SKM-1 (cell line): ENCODE measurements at regions not wholly inside any gene's neighbourhood (a gene's known extent, or its start where the extent isn't known, plus 50 kb on each side); places are given as distances from the start of the nearest gene placed in this dataset.

ENCODE experiments used
- DNase-seq: peaks from one replicate; lab custom pipeline; 2025; ENCODE audit not compliant: unreplicated experiment; lab: John Stamatoyannopoulos, UW

DNA sequence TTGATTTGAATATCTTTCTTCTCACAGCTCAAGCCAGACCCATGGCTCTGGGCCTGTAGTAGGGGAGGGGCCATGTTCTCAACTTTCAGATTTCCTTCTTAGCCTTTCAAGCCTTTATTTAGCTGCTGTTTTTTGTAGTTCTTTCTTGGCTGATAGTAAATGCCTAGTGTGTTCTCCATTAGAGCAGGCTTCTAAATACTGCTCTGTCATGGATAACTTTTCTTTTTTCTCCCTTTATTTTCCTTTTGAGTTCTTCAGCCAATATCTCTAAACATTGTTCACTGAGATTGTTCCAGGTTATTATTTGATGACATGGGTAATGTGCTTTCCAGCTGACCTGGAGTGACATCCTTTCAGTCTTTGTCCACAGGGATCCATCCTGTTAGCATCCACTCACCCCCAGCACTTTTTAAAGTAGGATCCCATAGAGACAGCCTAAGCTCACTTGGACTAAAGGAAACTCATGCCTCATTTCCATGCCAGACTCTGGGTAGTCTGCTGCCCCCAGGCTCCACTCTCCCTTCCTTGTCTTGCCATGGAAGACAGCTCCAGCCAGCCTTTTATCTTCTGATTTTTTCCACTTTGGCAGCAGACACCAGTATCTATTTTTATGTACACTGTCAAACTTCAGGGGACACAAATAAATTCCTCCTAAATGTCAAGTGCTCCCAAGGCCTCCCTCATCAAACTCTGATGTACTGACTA, 645.6 kb downstream of the RNF144B start:
- no peak for DNase-seq

DNA sequence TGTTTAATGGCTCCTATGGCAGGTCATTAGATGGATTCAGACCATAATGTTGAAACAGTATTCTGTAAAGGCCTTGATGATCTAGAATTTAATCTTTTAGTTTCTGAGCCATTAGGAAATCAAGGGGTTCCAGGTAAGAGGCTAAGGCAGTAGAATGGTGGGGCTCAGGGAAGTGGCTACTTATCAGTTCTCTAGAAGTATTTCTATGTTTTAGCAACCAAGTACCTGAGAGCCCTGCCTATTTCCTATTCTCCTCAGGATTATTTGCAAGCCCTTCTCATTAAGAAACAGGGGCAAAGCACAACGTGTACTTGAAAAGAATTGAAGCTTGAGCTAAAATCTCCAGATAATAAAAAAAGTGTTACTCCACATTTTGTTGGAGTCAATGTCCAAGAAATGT, 646.5 kb downstream of the RNF144B start:
- no peak for DNase-seq

DNA sequence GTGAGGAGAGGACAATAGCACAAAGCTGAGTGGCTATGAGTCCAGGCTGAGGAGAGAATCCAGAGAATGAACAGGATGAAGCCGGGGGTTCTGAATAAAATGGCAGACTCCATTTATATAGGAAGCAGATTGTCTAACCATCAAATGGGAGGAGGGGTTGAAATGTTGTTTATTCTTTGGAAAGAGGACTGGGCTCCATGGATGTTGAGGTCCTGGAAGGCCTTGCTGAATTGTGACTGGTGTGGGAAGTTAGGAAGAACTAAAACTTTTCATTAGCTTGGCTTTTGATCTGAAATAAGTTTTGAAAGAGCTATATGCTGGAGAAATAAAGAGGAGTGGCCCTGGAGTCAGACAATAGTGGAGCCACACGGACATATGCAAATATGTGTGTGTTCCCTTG, 647.8 kb downstream of the RNF144B start:
- no peak for DNase-seq

GRCh38 chr6:19035461-19036195, 648.5 kb downstream of the RNF144B start:
- DNase-seq: no peak

DNA sequence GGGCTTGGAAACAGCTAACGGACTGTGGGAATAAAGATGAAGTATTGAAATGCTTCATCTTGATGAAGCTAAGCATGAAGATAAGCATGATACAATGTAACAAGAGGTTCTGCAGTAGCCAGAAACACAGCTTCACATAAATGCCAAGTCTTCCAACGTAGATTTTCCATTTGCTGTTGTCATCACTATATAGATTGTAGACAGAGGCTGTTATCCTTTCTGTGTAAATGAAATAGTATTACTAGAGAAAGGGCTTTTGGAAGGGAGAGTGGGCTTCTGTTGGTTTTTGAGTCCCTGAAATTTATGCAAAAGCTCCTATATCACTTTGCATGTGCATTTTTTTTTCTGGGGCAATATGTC, 649.0 kb downstream of the RNF144B start:
- no peak for DNase-seq

DNA sequence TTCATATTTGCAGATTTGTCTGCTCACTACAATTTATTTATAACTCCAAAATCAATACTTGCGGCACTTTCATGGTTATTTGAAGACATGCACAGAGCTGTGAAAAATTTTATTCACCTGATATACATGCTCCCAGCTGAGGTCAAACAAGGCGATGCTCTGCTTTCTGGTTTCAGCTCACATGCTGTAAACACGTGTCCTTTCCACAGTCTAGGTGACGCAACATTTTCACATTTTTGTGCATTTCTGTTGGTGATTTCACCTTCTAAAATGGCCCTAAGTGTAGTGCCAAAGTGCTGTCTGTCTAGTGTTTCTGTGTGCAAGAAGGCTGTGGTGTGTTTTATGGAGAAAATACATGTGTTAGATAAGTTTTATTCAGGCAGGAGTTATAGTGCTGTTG, 650.5 kb downstream of the RNF144B start:
- DNase-seq: no peak

DNA sequence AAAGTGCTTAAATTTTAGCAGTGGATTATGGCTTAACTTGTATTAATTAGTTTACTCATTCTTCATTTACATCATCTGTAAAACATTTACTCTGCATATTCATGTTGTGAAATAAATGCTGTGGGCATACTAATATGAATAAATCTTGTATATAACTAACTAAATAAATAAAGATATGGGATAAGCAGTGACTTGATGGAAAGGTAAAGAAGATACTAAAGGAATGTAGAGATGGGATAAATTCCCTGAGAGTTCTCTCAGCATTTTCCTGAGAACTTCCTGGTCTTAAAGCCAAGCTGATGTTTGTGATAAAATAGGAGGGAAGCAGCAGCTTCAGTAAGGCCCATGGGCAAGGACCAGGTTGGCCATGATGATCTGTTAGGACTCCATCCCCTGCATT, 652.1 kb downstream of the RNF144B start:
- no peak for DNase-seq

- DNase-seq: no peak
These were observed 654.8 kb downstream of the RNF144B start for GRCh38 chr6:19041906-19042305.

DNA sequence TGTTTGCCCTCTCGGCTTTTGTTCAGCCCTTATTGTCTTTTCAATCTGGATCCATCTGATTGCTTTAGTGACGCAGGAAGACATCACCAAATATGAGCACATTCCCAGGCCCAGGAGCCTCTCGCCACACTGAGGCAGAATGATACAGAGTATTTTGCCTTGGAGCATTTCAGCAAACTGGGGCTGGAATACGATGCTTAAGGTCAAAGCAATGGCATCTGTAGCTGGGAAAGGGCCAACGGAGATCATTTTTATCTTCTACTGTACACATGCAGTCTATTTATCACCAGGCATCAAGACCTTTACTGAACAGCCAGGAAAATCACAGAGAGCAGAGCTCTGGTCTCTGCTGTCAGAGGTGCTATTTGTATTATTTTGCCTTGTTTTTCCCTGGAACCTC, 655.3 kb downstream of the RNF144B start:
- no peak for DNase-seq

- no peak for DNase-seq
These were observed 663.6 kb downstream of the RNF144B start for GRCh38 chr6:19050765-19051164.

DNA sequence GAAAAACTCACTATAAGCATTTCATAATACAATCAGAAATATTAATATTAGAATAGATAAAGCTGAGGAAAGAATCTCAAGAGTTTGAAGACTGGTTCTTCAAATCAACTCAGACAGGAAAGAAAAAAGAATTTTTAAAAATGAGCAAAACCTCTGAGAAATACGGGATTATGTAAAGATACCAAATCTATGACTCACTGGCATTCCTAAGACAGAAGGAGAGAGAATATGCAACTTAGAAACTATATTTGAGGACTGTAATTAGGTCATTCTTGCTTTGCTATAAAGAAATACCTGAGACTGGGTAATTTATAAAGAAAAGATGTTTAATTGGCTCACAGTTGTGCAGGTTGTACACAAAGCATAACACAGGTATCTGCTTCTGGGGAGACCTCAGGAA, 665.1 kb downstream of the RNF144B start:
- DNase-seq: no peak

- no peak for DNase-seq
These were observed 672.0 kb downstream of the RNF144B start for GRCh38 chr6:19059102-19059501.

- DNase-seq: no peak
These were observed 680.0 kb downstream of the RNF144B start for GRCh38 chr6:19067165-19067564.

DNA sequence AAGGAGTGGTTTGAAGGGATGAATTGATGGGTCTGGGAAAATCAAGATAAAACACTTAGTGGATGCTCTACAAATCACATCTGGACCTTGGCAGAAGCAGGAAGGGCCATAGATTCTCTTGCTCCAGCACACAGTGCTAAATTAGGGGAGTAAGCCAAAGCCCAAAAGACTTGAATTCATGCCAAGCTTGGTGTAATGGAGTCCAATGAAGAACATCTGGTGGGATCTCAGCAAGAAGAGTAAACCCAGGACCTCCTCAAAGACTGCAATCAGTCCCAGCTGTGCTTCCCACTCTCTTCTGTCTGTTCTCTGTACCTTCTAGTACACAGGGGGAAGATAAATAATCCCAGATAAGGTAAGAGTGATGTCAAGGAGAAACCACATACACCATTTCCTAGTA, 683.4 kb downstream of the RNF144B start:
- DNase-seq: no peak

DNA sequence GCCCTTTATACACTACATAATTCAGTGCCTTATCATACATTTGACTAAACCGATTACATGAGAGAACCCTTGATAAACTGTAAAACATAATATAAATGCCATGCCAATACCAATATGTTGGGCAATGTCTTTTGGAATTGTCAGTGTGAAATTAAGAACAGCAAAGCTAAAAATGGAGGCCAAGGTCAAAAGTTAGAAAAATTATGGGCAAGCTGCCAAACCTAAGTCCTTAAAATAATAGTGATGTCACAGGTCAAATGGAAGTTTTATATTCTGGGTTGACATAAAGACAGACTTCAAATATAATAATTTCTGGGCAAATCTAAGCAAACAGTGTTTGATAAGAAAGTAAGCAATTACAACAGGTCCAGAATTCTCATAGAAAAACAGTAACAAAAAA, 696.7 kb downstream of the RNF144B start:
- no peak for DNase-seq

GRCh38 chr6:19086480-19086879, 699.3 kb downstream of the RNF144B start:
- no peak for DNase-seq

- no peak for DNase-seq
These were observed 700.1 kb downstream of the RNF144B start for GRCh38 chr6:19087296-19087695.

DNA sequence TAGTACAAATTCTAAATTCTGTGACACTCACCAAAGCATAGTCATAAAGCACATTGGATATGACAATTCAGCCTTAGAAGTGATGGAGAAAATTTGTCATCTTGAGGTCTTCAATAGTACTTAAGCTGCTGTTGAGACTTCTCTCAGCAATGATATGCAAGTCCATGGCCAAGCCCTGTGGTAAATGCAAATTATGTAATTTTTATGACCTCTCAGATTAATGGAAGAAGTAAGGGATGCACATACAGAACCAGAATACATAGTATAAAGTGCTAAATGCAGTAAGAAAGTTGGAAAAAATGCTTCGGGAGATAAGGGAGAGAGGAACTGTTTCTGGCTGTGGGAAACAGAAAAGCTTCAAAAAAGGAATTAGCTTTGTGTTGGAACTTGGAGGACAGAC, 700.7 kb downstream of the RNF144B start:
- no peak for DNase-seq

- no peak for DNase-seq
These were observed 713.6 kb downstream of the RNF144B start for GRCh38 chr6:19100752-19101151.

DNA sequence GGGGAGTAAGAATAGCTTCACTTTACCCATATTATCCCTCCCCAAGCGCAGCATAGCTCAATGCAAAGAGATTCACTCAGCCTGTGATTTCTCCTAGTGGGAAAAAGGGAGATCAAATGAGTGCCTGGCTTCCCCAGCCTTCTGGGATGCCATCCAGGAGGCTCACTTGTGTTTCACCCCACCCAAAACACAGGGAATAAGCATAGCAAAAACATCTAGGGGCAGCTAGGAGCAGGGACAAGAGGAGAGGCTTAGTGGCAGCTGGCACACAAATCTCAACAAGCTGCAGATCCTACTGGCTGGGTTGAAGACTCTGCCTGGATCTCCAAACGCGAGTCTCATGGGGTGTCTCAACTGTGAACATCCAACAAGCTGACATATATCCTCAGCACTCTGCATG, 715.8 kb downstream of the RNF144B start:
- no peak for DNase-seq

DNA sequence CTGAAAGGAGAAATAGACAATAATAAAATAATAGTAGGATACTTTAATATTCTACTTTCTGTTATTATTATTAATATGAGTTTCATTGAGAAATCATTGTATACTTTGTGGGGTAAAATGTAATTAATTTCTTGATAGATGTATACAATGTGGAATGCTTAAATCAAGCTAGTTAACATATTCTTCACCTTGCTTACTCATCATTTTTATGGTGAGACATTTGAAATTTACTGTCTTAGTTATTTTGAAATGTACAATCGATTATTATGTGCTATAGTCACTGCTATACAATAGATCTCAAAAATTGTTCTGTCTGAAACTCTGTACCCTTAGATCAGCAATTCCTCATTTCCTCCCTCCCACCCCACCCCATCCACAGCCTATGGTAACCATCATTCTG, 720.3 kb downstream of the RNF144B start:
- DNase-seq: no peak

- DNase-seq: no peak
These were observed 715.6 kb upstream of the ID4 start for GRCh38 chr6:19121521-19121920.

GRCh38 chr6:19127081-19127480, 710.1 kb upstream of the ID4 start:
- DNase-seq: no peak
